HG03457 (cell line): ENCODE measurements at regions not wholly inside any gene's neighbourhood (a gene's known extent, or its start where the extent isn't known, plus 50 kb on each side); places are given as distances from the start of the nearest gene placed in this dataset.

ENCODE experiments used
- ATAC-seq: cut with Tn5 transposase; IDR thresholded peaks from one replicate; pipeline ENCODE4 v1.9.1; 2021; ENCODE audit warnings: moderate number of reproducible peaks; ENCODE audit not compliant: unreplicated experiment

- no peak for ATAC-seq
These were observed 74.6 kb upstream of the EGLN3 start for GRCh38 chr14:34025325-34026017.

DNA sequence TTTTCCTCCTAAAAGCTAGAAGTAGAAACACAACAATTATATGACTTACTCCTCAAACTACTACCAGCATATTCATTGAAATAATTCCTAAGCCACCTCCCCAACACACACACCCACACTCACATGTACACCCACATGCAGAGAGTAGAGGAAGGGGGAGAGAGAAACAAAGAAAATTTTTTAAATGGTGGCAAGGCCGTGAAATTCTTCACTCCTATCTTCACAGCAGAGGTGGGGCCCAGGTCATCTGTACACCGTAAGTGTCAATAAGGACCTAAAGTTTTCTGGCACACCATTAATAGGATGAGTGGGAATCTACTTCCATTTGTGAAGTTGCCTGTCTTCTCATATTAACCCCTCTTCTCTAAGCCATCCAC lies 73.9 kb upstream of the EGLN3 start:
- ATAC-seq, result no peak

GRCh38 chr14:34023824-34024767 lies 73.2 kb upstream of the EGLN3 start:
- no peak for ATAC-seq

- no peak for ATAC-seq
These were observed 70.2 kb upstream of the EGLN3 start for GRCh38 chr14:34021096-34021495.

GRCh38 chr14:34020014-34020413 lies 69.1 kb upstream of the EGLN3 start:
- ATAC-seq, result no peak

DNA sequence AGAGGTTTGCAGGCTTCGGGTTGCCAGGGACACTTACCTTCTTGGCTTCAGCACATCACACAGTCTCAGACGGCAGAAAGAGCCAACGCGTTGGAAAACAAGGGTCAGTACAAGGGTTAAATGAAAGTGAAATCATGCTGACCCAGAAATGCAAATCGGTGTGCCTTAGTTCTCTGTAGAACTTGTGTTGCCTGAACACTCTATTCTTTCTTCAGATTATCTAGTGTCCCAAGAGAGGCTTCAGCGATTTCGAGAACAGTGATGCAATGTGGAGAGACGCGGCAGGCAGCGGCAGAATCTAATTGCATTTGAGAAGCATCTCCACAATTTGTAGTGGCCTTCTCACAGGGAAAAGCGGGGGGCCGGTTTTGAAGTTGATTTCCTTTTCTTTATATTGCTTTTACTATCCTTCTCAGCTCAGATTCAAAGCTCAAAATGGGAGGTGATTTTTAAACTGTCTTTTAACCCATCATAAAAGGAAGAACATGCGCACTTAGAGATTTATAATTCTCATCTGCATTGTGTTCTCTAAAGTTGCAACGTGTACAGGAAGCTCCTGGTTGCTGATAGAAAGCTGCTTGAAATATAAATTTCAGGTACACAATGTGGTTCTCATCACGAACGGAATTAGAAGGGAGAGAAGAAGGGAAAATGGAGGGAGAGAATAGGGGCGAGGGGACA lies 67.8 kb upstream of the EGLN3 start:
- ATAC-seq, result no peak

DNA sequence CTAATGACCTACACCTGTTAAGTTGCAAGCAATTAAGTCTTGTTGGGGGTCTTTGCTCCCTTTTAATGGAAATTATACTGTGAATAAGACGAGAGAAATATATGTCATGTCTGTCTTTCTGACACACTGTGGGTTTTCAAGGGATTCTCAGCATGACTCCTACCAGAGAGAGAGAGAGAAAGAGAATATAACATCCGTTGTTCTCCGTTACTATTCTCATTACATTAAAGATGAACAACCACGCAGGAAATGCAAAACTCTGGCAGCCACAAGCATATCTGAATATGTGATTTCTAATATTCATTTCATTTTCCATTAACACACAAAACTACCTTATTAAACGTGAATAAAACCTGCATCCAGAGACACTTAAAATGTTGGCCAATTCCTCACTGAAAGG lies 67.3 kb upstream of the EGLN3 start:
- no peak for ATAC-seq

- no peak for ATAC-seq
These were observed 64.5 kb upstream of the EGLN3 start for GRCh38 chr14:34015383-34015782.

- no peak for ATAC-seq
These were observed 64.1 kb upstream of the EGLN3 start for GRCh38 chr14:34014936-34015335.

- ATAC-seq, result peak; percentile 55
These were observed 62.8 kb upstream of the EGLN3 start for GRCh38 chr14:34013721-34014060.

GRCh38 chr14:34012978-34013720 lies 62.3 kb upstream of the EGLN3 start:
- ATAC-seq, result peak; percentile 73

GRCh38 chr14:34012369-34012768 lies 61.5 kb upstream of the EGLN3 start:
- no peak for ATAC-seq

DNA sequence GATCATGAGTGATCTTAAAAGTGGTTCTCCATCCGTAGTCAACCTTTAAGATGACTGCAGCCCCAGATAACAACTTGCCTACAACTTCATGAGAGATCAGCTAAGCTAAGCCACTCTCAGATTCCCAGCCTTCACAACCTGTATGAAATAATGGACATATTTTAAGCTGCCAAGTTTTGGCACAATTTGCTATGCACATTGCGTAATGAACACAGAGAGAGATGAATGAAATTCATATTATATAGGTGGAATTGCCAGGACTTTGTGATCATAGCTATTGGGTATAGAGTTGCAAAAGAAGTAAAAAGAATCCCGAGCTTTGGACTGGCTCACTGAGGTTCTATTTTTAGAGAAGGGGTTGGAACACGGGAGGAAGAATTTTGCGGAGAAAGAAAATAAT lies 59.1 kb upstream of the EGLN3 start:
- ATAC-seq, result no peak

DNA sequence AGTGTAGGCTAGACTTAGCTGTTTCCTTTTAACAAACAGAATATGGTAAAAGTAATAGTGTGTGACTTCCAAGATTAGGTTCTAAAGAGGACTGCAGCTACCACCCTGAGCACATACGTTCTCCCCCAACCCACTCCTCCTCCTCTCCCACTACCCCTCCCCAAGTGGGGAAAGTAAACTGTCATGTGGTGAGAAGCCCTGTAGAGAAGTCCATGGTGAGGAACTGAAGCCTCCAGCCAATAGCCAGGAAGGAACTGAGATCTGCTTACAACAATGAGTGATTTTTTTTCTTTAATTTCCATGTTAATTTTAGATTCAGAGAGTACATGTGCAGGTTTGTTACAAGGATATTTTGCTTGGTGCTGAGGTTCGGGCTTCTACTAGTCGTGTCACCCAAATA lies 57.0 kb upstream of the EGLN3 start:
- no peak for ATAC-seq

GRCh38 chr14:34005901-34006300 lies 55.0 kb upstream of the EGLN3 start:
- no peak for ATAC-seq

DNA sequence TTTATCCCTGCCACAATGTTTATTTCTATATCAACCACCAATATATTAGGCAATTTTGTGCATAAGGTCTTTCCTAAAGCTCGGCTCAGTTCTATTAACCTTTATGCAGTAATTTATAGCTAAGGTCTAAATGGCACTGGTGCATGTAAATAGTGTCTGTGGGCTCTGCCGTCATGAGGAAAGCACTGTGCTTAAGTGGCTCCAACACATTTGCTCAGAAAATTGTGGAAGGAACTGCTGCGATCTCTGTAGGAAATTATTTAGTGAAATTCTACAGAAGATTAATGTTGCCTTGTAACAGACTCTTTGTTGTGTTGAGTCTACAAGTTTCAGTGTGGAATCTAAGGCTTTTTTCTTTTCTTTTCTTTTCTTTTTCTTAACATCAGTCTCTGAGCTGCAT lies 54.0 kb upstream of the EGLN3 start:
- ATAC-seq, result no peak

- ATAC-seq, result no peak
These were observed 52.8 kb upstream of the EGLN3 start for GRCh38 chr14:34003691-34004090.

GRCh38 chr14:34003082-34003668 lies 52.3 kb upstream of the EGLN3 start:
- ATAC-seq, result no peak
